T-cell (primary cell): ENCODE measurements at regions not wholly inside any gene's neighbourhood (a gene's known extent, or its start where the extent isn't known, plus 50 kb on each side); places are given as distances from the start of the nearest gene placed in this dataset.

Experiments
- ATAC-seq, 4 experiments: fragments of 200-7000 bp in 3 of 4; fragments of 150-1000 bp in 1 of 4; cut with Tn5 transposase; replicated peaks in 1 of 4; 1 replicate in 3 of 4; 2 replicates in 1 of 4; pipeline ENCODE4 v1.10.0; 2021; ENCODE audit warnings: moderate library complexity in 3 of 4, mild to moderate bottlenecking in 2 of 4, moderate number of reproducible peaks in 1 of 4
- CTCF ChIA-PET, 2 donors: fragments of 300-600 bp; sonication (Branson Sonifier 250); formaldehyde crosslinking; loops; one replicate each; lab custom pipeline; 2022; ENCODE audit warnings: antibody characterized with exemption in 2 of 2; lab: Charles Lee
- POLR2A ChIA-PET, 2 donors: fragments of 300-600 bp; sonication (Branson Sonifier 250); formaldehyde crosslinking; loops; one replicate each; lab custom pipeline; 2022; ENCODE audit warnings: antibody characterized with exemption in 2 of 2; lab: Charles Lee
- DNase-seq, 35 experiments: peaks; one replicate each; pipeline versions ENCODE4 v3.0.0 to v3.0.0-alpha.2; 2013 to 2023
- H3K27ac ChIP-seq: one replicate; pipeline ENCODE4 v1.5.1; 2013; ENCODE audit warnings: low read length
- H3K27me3 ChIP-seq, 2 experiments: replicated peaks in 1 of 2; 1 replicate in 1 of 2; 2 replicates in 1 of 2; pipeline versions ENCODE4 v1.6.1 to v1.7.0; 2013; ENCODE audit warnings: low read length in 1 of 2, mixed read lengths in 1 of 2; ENCODE audit not compliant: control insufficient read depth in 2 of 2, insufficient read depth in 2 of 2; ENCODE audit errors: extremely low read depth in 1 of 2
- H3K36me3 ChIP-seq, 2 donors: 1 replicate in 1 of 2; 2 replicates in 1 of 2; pipeline versions ENCODE4 v1.6.1 to v1.7.0; 2013; ENCODE audit warnings: low read length in 1 of 2; ENCODE audit not compliant: control insufficient read depth in 2 of 2, insufficient read depth in 1 of 2; ENCODE audit errors: extremely low read depth in 1 of 2
- H3K4me1 ChIP-seq, 2 experiments: 1 replicate in 1 of 2; 2 replicates in 1 of 2; pipeline versions ENCODE4 v1.6.1 to v1.7.0; 2013; ENCODE audit warnings: low read length in 2 of 2, mixed read lengths in 1 of 2; ENCODE audit not compliant: insufficient read depth in 2 of 2, control insufficient read depth in 1 of 2; ENCODE audit errors: extremely low read depth in 1 of 2
- H3K4me3 ChIP-seq, 2 donors: 1 replicate in 1 of 2; 2 replicates in 1 of 2; pipeline versions ENCODE4 v1.5.1 to v1.7.0; 2013; ENCODE audit warnings: mild to moderate bottlenecking in 2 of 2, low read length in 1 of 2, moderate library complexity in 1 of 2; ENCODE audit not compliant: control insufficient read depth in 1 of 2; ENCODE audit errors: extremely low read depth in 1 of 2
- H3K9me3 ChIP-seq: 2 replicates; pipeline ENCODE4 v1.7.0; 2013
- H3K27ac Mint-ChIP-seq, 2 donors: one replicate each; pipeline ENCODE4 v1.8.0; 2020 to 2021; ENCODE audit warnings: mild to moderate bottlenecking in 2 of 2, mixed read lengths in 2 of 2
- H3K27me3 Mint-ChIP-seq, 2 donors: one replicate each; pipeline ENCODE4 v1.8.0; 2021 to 2022; ENCODE audit warnings: mixed read lengths in 2 of 2
- H3K36me3 Mint-ChIP-seq: one replicate; pipeline ENCODE4 v1.8.0; 2021; ENCODE audit warnings: mixed read lengths
- H3K4me1 Mint-ChIP-seq, 3 donors: one replicate each; pipeline ENCODE4 v1.8.0; 2020 to 2022; ENCODE audit warnings: mixed read lengths in 3 of 3, mild to moderate bottlenecking in 1 of 3
- H3K4me3 Mint-ChIP-seq, 3 donors: one replicate each; pipeline ENCODE4 v1.8.0; 2020 to 2022; ENCODE audit warnings: mild to moderate bottlenecking in 3 of 3, mixed read lengths in 3 of 3, moderate library complexity in 3 of 3
- H3K9me3 Mint-ChIP-seq, 3 donors: one replicate each; pipeline ENCODE4 v1.8.0; 2020 to 2022; ENCODE audit warnings: mixed read lengths in 3 of 3
- WGBS: methylation state at CpG from one replicate; pipeline ENCODE4 v1.1.5; 2013; ENCODE audit warnings: missing lambda C conversion rate; ENCODE audit not compliant: insufficient coverage; 5-methylcytosine and 5-hydroxymethylcytosine counted together

DNA sequence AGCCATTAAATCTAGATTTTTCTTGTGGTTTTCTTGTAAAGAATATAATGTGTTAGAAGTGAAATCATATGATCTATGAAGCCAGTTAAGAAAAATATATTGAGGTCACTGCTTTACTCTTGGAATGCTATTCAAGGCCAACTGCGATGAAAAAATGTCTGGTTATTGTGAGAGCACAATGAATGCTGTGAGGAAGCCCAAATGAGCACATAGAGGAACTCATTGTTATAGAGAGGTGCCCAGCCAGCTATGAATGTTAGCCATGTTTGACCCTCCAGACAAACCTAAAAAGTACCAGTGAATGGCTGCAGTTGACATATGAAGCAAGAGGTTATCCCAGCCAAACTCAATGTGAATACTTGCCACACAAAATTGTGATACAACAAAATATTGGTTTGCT lies 359.8 kb upstream of the FAM174A start:
- Mint-ChIP-seq H3K4me3 (no peak overlapping the region), H3K27ac (no peak overlapping the region), H3K9me3 (peaks cover 3 to 7% (median 3%) of the 10 kb centered on the region in 3 donors), H3K36me3 (no peaks in the 10 kb centered on the region), H3K27me3 (no peaks in the 10 kb centered on the region), H3K4me1 (no peaks in the 10 kb centered on the region)
- 75% methylated on average over 1 of the region's 1 CpG for WGBS
- H3K4me3 ChIP-seq = no peak overlapping the region
- ChIA-PET CTCF (no interaction called here), POLR2A (interaction anchor here in 1 of 2 donors (0.5 to 0.6 kb wide), 2 partner anchors 10 to 39 kb away, joined by 3 to 4 read pairs; no protein-coding TSS in a partner anchor)
- ATAC-seq = no peak
- no peaks in the 10 kb centered on the region for H3K27me3 ChIP-seq
- H3K36me3 ChIP-seq = no peaks in the 10 kb centered on the region
- H3K27ac ChIP-seq = no peak overlapping the region
- no peak for DNase-seq
- H3K9me3 ChIP-seq = no peaks in the 10 kb centered on the region
- no peaks in the 10 kb centered on the region for H3K4me1 ChIP-seq

DNA sequence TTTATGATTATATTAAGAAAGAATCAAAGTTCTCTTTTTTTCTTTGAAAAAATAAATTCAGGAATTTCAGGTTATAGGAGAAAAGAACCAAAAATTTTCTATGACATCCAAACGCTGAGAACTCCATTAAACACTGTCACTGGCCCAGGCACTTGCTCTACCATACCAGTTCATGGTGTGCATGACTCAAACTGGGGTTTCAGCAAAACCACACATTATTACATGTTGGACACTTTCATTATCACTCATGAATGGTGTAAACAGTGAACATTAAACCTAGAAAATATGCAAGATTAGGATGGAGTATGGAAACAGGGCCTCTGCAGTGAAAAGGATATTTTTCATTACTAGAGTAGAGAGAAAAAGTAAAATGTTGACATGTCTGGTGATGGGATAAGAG lies 369.9 kb upstream of the FAM174A start:
- Mint-ChIP-seq H3K9me3 (peaks cover 4 to 11% (median 9%) of the 10 kb centered on the region in 3 donors), H3K4me1 (no peaks in the 10 kb centered on the region), H3K27me3 (no peaks in the 10 kb centered on the region), H3K4me3 (no peak overlapping the region), H3K27ac (no peak overlapping the region), H3K36me3 (no peaks in the 10 kb centered on the region)
- ChIA-PET CTCF (no interaction called here), POLR2A (interaction anchor here in 1 of 2 donors (0.6 kb wide), 1 partner anchor 10 kb away, joined by 3 read pairs; no protein-coding TSS in a partner anchor)
- ATAC-seq = no peak
- peaks cover 8% of the 10 kb centered on the region for H3K9me3 ChIP-seq
- no peak overlapping the region for H3K27ac ChIP-seq
- no CpG with 5 or more reads among the region's 1 CpG for WGBS
- no peaks in the 10 kb centered on the region for H3K36me3 ChIP-seq
- H3K4me3 ChIP-seq = no peak overlapping the region
- no peak for DNase-seq
- H3K4me1 ChIP-seq = no peaks in the 10 kb centered on the region
- no peaks in the 10 kb centered on the region for H3K27me3 ChIP-seq

DNA sequence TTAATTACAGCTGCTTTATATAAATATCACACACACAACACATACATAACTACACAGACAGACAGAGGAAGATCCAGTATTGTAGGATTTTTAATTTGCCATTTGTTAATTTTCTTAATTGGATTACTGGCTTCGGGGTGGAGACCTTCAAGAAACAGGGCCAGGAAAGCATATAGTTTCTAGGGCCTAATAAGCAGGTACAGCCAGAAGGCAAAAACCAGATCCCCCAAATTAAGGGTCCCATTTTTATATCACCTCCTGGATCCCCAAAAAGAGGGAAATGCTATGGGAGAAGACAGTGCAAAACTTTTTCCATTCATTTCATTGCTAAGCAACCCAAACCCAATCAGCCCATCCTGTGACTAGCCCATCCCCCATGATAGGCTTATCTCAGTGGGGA lies 373.3 kb upstream of the FAM174A start:
- no peaks in the 10 kb centered on the region for H3K27me3 ChIP-seq
- peak in 1 of 35 experiments; percentile 0 for DNase-seq
- H3K36me3 ChIP-seq = no peaks in the 10 kb centered on the region
- Mint-ChIP-seq H3K4me3 (no peak overlapping the region), H3K27me3 (no peaks in the 10 kb centered on the region), H3K36me3 (no peaks in the 10 kb centered on the region), H3K27ac (no peak overlapping the region), H3K4me1 (no peaks in the 10 kb centered on the region), H3K9me3 (peaks cover 8 to 14% (median 11%) of the 10 kb centered on the region in 3 donors)
- ATAC-seq = no peak
- H3K4me1 ChIP-seq = no peaks in the 10 kb centered on the region
- ChIA-PET POLR2A (no interaction called here), CTCF (interaction anchor here in 1 of 2 donors (0.8 kb wide), 1 partner anchor 31 kb away, joined by 3 read pairs; no protein-coding TSS in a partner anchor)
- no peak overlapping the region for H3K4me3 ChIP-seq
- peaks cover 8% of the 10 kb centered on the region for H3K9me3 ChIP-seq
- no CpG with 5 or more reads among the region's 1 CpG for WGBS
- H3K27ac ChIP-seq = no peak overlapping the region

DNA sequence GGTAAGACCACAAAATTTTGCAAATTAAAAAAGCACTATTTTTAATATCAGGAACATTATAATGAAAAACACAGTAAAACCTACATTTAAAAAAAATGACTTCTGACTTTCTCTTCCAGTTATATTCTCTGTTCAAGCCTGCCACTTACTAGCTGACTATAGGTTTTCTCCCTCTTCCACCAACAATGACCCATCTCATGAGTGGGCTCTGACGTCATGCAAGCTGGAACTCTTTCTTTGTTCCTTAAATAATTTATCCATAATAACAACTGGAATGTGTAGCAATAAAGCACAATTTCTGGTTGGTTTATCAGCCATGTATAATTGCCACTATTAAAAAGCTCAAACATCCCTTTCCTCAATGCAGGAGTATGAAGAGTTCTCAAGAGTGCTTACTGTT lies 378.1 kb upstream of the FAM174A start:
- DNase-seq (no peak), ATAC-seq (no peak)
- Histone ChIP-seq H3K27ac (no peak overlapping the region), H3K4me1 (no peaks in the 10 kb centered on the region), H3K27me3 (no peaks in the 10 kb centered on the region), H3K36me3 (no peaks in the 10 kb centered on the region), H3K4me3 (no peak overlapping the region), H3K9me3 (peaks cover 3% of the 10 kb centered on the region)
- Mint-ChIP-seq H3K9me3 (peaks cover 3 to 8% (median 7%) of the 10 kb centered on the region in 3 donors), H3K27me3 (no peaks in the 10 kb centered on the region), H3K27ac (no peak overlapping the region), H3K4me1 (no peaks in the 10 kb centered on the region), H3K4me3 (no peak overlapping the region), H3K36me3 (no peaks in the 10 kb centered on the region)
- ChIA-PET CTCF (interaction anchor here in 1 of 2 donors (0.6 kb wide), 1 partner anchor 25 kb away, joined by 3 read pairs; no protein-coding TSS in a partner anchor), POLR2A (no interaction called here)
- no CpG with 5 or more reads among the region's 1 CpG for WGBS

DNA sequence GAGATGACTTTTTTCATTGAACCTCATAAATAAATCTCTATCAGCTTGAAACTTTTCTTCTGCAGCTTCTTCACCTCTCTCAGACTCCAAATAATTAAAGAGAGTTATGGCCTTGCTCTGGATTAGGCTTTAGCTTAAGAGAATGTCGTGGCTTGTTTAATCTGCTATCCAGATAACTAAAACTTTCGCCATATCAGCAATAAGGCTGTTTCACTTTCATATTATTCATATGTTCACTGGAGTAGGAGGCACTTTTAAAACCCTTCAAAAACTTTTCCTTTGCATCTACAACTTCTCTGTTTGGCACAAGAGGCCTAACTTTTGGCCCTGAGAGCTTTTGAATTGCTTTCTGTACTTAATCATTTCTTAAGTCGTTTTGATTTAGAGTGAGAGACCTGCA lies 386.9 kb upstream of the FAM174A start:
- ChIA-PET CTCF (no interaction called here), POLR2A (no interaction called here)
- Mint-ChIP-seq H3K9me3 (peaks cover 0 to 4% (median 0%) of the 10 kb centered on the region in 3 donors), H3K4me1 (no peaks in the 10 kb centered on the region), H3K27ac (no peak overlapping the region), H3K36me3 (no peaks in the 10 kb centered on the region), H3K4me3 (no peak overlapping the region), H3K27me3 (no peaks in the 10 kb centered on the region)
- Histone ChIP-seq H3K4me1 (no peaks in the 10 kb centered on the region), H3K4me3 (no peak overlapping the region), H3K27me3 (no peaks in the 10 kb centered on the region), H3K9me3 (no peaks in the 10 kb centered on the region), H3K27ac (no peak overlapping the region), H3K36me3 (no peaks in the 10 kb centered on the region)
- DNase-seq (no peak), ATAC-seq (no peak)
- no CpG with 5 or more reads among the region's 3 CpGs for WGBS

DNA sequence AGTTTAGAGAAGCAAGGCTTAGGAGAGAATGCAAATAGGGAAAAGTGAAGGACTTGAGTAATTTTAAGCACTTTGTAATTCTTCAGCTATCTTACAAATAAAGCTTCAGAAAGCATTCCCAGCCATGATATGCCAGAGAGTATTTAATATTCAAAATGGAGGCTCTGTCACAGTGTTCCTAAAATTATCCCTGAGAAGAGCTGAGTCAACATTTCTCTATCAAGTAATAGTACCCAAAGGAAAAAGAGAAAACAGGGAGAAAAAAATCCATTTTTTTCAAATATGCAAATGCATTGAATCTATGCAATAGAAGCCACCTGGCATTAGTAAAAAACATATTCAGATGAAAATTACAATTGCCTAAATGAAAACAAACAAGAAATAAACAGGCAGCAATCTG lies 392.6 kb upstream of the FAM174A start:
- H3K36me3 Mint-ChIP-seq = no peaks in the 10 kb centered on the region
- Histone ChIP-seq H3K4me1 (no peaks in the 10 kb centered on the region), H3K9me3 (no peaks in the 10 kb centered on the region), H3K4me3 (no peak overlapping the region), H3K27me3 (no peaks in the 10 kb centered on the region), H3K36me3 (no peaks in the 10 kb centered on the region), H3K27ac (no peak overlapping the region)
- peaks cover 0 to 4% (median 2%) of the 10 kb centered on the region in 3 donors for H3K9me3 Mint-ChIP-seq
- POLR2A ChIA-PET = no interaction called here
- no peak for ATAC-seq
- CTCF ChIA-PET = no interaction called here
- H3K4me1 Mint-ChIP-seq = no peaks in the 10 kb centered on the region
- H3K27ac Mint-ChIP-seq = no peak overlapping the region
- no peaks in the 10 kb centered on the region for H3K27me3 Mint-ChIP-seq
- DNase-seq = no peak
- H3K4me3 Mint-ChIP-seq = no peak overlapping the region

DNA sequence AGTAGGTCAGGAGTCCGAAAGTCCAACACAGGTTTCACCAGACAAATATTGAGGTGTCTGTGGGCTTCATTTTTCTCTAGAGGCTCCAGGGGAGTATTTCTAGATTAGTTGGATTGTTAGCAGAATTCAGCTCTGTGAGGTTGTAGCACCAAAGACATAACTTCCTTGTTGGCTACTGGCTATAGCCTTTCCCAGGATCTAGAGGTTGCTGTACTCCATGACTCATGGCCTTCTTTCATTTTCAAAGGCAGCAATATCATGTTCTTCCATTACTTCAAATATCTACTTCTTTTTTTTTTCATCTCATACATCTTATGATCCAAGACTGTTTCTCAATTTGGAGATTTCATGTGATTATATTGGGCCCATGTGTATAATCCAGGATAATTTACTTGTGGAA lies 404.0 kb upstream of the FAM174A start:
- WGBS = no CpG with 5 or more reads among the region's 1 CpG
- H3K4me3 ChIP-seq = no peak overlapping the region
- H3K27ac Mint-ChIP-seq = no peak overlapping the region
- H3K36me3 ChIP-seq = no peaks in the 10 kb centered on the region
- H3K27me3 ChIP-seq = no peaks in the 10 kb centered on the region
- H3K9me3 ChIP-seq = no peaks in the 10 kb centered on the region
- ATAC-seq (no peak), DNase-seq (no peak)
- ChIA-PET POLR2A (interaction anchor here in 1 of 2 donors (0.6 kb wide), 1 partner anchor 13 kb away, joined by 4 read pairs; no protein-coding TSS in a partner anchor), CTCF (interaction anchor here (0.6 kb wide), 2 partner anchors 1380 to 1412 kb away, joined by 3 read pairs; no protein-coding TSS in a partner anchor)
- no peaks in the 10 kb centered on the region for H3K4me1 ChIP-seq
- H3K4me1 Mint-ChIP-seq = no peaks in the 10 kb centered on the region
- no peak overlapping the region for H3K27ac ChIP-seq
- H3K36me3 Mint-ChIP-seq = no peaks in the 10 kb centered on the region
- no peaks in the 10 kb centered on the region for H3K9me3 Mint-ChIP-seq
- H3K27me3 Mint-ChIP-seq = no peaks in the 10 kb centered on the region
- no peak overlapping the region for H3K4me3 Mint-ChIP-seq
